ENCODE measurements at regions not wholly inside any gene's neighbourhood (a gene's known extent, or its start where the extent isn't known, plus 50 kb on each side); places are given as distances from the start of the nearest gene placed in this dataset.

GRCh38 chr2:62370321-62371250 is 135.4 kb downstream of the TMEM17 start:
- Mint-ChIP-seq H3K36me3 (ENCODE audit: low read depth) (no peaks in the 10 kb centered on the region), H3K27me3 (ENCODE audit: low read depth) (no peaks in the 10 kb centered on the region), H3K4me1 (ENCODE audit: low read depth) (no peaks in the 10 kb centered on the region), H3K27ac (no peak overlapping the region), H3K4me3 (no peak overlapping the region), H3K9me3 (peaks cover 9% of the 10 kb centered on the region)

- H3K36me3 Mint-ChIP-seq (ENCODE audit: low read depth): no peaks in the 10 kb centered on the region
- H3K4me3 Mint-ChIP-seq: no peak overlapping the region
- no peaks in the 10 kb centered on the region for H3K27me3 Mint-ChIP-seq (ENCODE audit: low read depth)
- peaks cover 9% of the 10 kb centered on the region for H3K9me3 Mint-ChIP-seq
- no peaks in the 10 kb centered on the region for H3K4me1 Mint-ChIP-seq (ENCODE audit: low read depth)
- H3K27ac Mint-ChIP-seq: no peak overlapping the region
These were observed 136.3 kb downstream of the TMEM17 start for GRCh38 chr2:62369541-62370202.

DNA sequence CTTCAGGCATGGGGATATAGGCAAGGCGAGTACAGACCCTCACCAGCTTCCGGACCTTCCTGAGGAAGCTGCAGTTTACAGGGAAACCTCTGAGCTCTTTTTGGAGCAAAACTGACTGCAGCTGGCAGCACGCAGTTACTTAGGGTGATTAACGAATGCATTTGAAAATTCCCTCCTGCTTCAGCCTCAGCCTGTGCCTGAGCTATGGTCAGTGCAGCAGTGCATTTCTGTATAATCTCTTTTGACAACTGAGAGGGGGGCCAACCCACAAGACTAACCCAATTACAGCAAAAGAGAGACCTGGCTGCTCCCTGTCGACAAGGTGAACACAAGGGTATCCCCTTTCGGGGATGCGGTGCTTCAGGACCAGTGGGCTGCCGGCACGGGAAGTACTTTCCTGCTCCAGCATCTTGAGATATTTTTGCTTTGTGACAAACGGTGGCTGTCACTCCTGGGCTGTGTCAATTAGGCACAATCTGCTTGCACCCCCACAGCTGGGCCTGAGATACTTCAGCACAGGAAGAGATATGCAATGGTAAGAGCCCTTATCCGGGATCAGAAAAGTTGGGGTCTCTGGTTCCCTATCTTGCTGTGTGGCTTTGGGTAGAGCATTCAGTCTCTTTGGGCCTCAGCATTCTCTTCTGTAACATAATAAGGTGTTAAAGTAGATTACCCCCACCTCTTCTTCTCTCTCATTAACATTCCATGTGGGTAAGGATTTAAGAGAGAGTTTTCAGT is 141.0 kb downstream of the TMEM17 start:
- peaks cover 4% of the 10 kb centered on the region for H3K9me3 Mint-ChIP-seq
- H3K4me3 Mint-ChIP-seq: no peak overlapping the region
- no peak overlapping the region for H3K27ac Mint-ChIP-seq
- H3K36me3 Mint-ChIP-seq (ENCODE audit: low read depth): no peaks in the 10 kb centered on the region
- H3K4me1 Mint-ChIP-seq (ENCODE audit: low read depth): no peaks in the 10 kb centered on the region
- no peaks in the 10 kb centered on the region for H3K27me3 Mint-ChIP-seq (ENCODE audit: low read depth)

- Mint-ChIP-seq H3K4me3 (no peak overlapping the region), H3K4me1 (ENCODE audit: low read depth) (no peaks in the 10 kb centered on the region), H3K36me3 (ENCODE audit: low read depth) (no peaks in the 10 kb centered on the region), H3K27me3 (ENCODE audit: low read depth) (no peaks in the 10 kb centered on the region), H3K9me3 (peaks cover 4% of the 10 kb centered on the region), H3K27ac (no peak overlapping the region)
These were observed 142.8 kb downstream of the TMEM17 start for GRCh38 chr2:62363166-62363565.

- Mint-ChIP-seq H3K27ac (no peak overlapping the region), H3K36me3 (ENCODE audit: low read depth) (no peaks in the 10 kb centered on the region), H3K27me3 (ENCODE audit: low read depth) (no peaks in the 10 kb centered on the region), H3K4me3 (no peak overlapping the region), H3K4me1 (ENCODE audit: low read depth) (no peaks in the 10 kb centered on the region), H3K9me3 (peaks cover 4% of the 10 kb centered on the region)
These were observed 143.4 kb downstream of the TMEM17 start for GRCh38 chr2:62362561-62362960.

DNA sequence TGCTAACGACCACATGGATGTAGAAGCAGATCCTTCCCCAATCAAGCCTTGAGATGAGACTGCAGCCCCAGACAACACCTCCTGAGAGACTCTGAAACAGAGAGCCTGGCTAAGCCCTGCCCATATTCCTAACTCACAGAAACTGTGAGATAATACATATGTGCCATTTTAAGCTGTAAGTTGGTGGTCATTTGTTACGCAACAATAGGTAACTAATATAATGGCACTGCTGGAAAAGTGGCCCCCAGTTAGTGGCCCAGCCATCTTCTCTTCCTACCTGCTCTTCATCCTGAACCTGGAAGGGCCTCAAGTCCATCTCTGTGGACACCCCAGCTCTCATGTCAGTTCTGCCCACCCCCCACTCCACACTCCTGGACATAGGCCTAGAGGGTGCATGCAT is 144.0 kb downstream of the TMEM17 start:
- no peak overlapping the region for H3K27ac Mint-ChIP-seq
- no peaks in the 10 kb centered on the region for H3K27me3 Mint-ChIP-seq (ENCODE audit: low read depth)
- H3K4me3 Mint-ChIP-seq: no peak overlapping the region
- H3K36me3 Mint-ChIP-seq (ENCODE audit: low read depth): no peaks in the 10 kb centered on the region
- H3K9me3 Mint-ChIP-seq: peaks cover 4% of the 10 kb centered on the region
- H3K4me1 Mint-ChIP-seq (ENCODE audit: low read depth): no peaks in the 10 kb centered on the region

DNA sequence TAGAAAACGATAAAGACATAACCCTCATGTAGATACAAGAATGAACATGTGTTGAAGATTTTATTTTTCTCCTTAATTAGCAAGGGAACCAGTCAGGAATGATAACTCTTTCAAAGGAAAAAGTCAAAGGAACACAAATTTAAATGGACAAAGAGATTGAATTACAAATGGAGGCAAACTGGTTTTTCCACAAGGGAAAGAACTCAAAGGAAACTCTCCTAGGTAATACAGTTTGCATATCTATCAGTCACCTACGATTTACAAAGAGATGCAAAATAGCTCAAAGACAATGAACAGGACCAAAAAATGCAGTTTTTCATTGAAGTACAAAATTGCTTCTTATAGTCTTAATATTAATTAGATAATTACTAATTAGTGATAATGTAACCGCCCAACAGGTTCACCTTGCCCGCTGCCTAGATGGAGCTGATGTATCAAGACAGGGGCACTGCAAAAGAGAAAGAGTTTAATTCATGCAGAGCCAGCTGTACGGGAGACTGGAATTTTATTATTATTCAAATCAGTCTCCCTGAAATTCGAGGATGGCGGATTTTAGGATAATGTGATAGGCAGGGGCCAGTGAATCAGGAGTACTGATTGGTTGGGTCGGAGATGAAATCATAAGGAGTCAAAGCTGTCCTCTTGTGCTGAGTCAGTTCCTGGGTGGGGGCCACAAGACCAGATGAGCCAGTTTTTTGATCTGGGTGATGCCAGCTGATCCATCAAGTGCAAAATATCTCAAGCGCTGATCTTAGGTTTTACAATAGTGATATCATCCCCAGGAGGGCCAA is 151.0 kb downstream of the TMEM17 start:
- Mint-ChIP-seq H3K36me3 (ENCODE audit: low read depth) (no peaks in the 10 kb centered on the region), H3K4me1 (ENCODE audit: low read depth) (no peaks in the 10 kb centered on the region), H3K27ac (no peak overlapping the region), H3K9me3 (peaks cover 8% of the 10 kb centered on the region), H3K27me3 (ENCODE audit: low read depth) (no peaks in the 10 kb centered on the region), H3K4me3 (no peak overlapping the region)

DNA sequence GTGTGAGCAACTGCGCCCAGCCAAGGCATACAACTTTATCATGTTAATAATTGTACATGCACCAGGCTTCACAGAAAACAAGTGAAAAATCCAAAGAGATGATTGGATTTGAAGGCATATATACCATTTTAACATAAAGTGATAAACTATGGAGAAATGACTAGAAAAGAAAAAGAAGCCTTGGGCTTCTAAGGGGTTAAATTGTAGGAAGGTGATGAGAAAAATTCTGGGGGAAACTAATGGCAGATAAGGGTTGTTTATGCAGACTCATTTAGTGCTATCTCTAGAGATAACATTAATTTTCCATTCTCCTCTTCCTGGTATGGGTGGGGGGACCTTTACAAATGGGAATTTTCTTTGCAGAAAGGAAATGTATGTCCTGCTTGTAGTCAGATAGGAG is 154.0 kb downstream of the TMEM17 start:
- no peaks in the 10 kb centered on the region for H3K27me3 Mint-ChIP-seq (ENCODE audit: low read depth)
- H3K27ac Mint-ChIP-seq: no peak overlapping the region
- H3K4me3 Mint-ChIP-seq: no peak overlapping the region
- peaks cover 8% of the 10 kb centered on the region for H3K9me3 Mint-ChIP-seq
- H3K36me3 Mint-ChIP-seq (ENCODE audit: low read depth): no peaks in the 10 kb centered on the region
- no peaks in the 10 kb centered on the region for H3K4me1 Mint-ChIP-seq (ENCODE audit: low read depth)

DNA sequence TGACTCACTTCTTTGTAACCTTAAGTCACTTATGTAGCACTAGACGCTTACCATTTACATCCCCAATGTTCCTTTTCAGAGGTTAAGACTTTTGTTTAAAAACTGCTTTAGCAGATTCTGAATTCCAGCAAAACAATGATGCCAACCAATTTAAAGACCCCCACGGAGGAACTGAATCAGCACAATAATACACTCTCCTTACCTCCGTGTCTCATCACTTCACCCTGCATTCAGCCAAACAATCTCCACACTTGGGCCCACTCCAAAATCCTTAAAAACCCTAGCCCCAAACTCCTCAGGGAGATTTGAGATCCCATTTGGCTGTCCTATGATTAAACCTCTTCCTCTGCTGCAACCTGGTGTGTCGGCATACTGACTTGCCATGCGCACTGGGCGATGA is 153.9 kb downstream of the B3GNT2 start:
- H3K36me3 Mint-ChIP-seq (ENCODE audit: low read depth): no peaks in the 10 kb centered on the region

GRCh38 chr2:62348700-62349099 is 152.8 kb downstream of the B3GNT2 start:
- H3K27me3 Mint-ChIP-seq (ENCODE audit: low read depth): no peaks in the 10 kb centered on the region
- no peaks in the 10 kb centered on the region for H3K36me3 Mint-ChIP-seq (ENCODE audit: low read depth)
- H3K27ac Mint-ChIP-seq: no peak overlapping the region
- H3K4me1 Mint-ChIP-seq (ENCODE audit: low read depth): no peaks in the 10 kb centered on the region
- no peak overlapping the region for H3K4me3 Mint-ChIP-seq
- H3K9me3 Mint-ChIP-seq: peaks cover 8% of the 10 kb centered on the region

More for the DNA sequence above, 153.9 kb downstream of the B3GNT2 start:
- Mint-ChIP-seq H3K27me3 (ENCODE audit: low read depth) (no peaks in the 10 kb centered on the region), H3K4me3 (no peak overlapping the region), H3K4me1 (ENCODE audit: low read depth) (no peaks in the 10 kb centered on the region), H3K27ac (no peak overlapping the region), H3K9me3 (peaks cover 8% of the 10 kb centered on the region)

DNA sequence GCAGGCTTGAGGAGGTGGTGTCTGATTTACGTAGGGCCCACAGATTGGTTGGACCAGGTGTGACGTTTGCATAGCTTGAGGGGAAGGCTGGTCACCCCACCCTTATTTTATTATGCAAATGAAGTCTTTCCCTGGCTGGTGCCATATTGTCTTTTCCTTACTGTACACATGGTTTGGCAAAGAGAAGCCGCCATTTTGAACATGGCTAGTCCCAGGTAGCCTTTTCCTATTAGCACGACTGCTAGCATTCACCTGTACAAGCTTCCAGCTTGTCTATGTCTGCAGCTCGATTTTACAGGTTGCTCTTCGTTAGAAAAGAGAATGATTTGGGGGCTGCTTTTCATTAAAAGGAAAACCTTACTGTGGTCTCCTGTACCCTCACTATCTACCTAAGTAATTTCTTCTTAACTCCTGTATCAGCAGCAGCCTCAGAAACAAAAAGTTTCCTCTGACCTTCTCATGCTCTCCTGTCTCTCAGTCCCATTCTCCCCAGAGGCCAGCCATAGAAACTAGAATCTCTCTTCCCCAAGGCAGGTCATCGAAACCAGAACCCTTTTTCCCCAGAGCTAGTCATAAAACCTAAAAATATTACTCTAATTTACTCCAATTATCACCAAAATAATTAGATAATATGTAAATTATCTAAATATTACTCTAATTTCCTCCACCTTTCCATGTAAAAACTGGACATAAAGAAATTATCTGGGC is 151.8 kb downstream of the B3GNT2 start:
- H3K27ac Mint-ChIP-seq: no peak overlapping the region
- H3K4me1 Mint-ChIP-seq (ENCODE audit: low read depth): no peaks in the 10 kb centered on the region
- H3K4me3 Mint-ChIP-seq: no peak overlapping the region
- H3K27me3 Mint-ChIP-seq (ENCODE audit: low read depth): no peaks in the 10 kb centered on the region
- no peaks in the 10 kb centered on the region for H3K36me3 Mint-ChIP-seq (ENCODE audit: low read depth)
- H3K9me3 Mint-ChIP-seq: peaks cover 8% of the 10 kb centered on the region

DNA sequence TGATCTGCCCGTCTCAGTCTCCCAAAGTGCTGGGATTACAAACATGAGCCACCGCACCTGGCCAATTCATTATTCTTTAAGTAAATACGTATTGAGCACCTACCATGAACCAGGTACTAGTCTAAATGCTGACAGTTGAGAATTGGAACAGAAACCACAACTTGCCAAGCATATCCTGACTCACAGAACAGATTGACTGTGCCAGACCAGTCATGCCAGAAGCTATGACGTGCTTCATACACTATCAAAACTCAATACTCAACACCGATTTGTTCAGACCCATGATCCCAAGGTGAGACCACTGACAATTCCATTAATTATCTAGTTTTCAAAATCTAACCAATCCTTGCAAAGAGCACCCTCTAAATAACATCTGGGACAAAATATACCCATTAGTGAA is 148.6 kb downstream of the B3GNT2 start:
- no peak overlapping the region for H3K4me3 Mint-ChIP-seq
- no peaks in the 10 kb centered on the region for H3K9me3 Mint-ChIP-seq
- H3K4me1 Mint-ChIP-seq (ENCODE audit: low read depth): no peaks in the 10 kb centered on the region
- no peaks in the 10 kb centered on the region for H3K36me3 Mint-ChIP-seq (ENCODE audit: low read depth)
- H3K27me3 Mint-ChIP-seq (ENCODE audit: low read depth): no peaks in the 10 kb centered on the region
- no peak overlapping the region for H3K27ac Mint-ChIP-seq

- Mint-ChIP-seq H3K27ac (no peak overlapping the region), H3K4me3 (no peak overlapping the region), H3K4me1 (ENCODE audit: low read depth) (no peaks in the 10 kb centered on the region), H3K27me3 (ENCODE audit: low read depth) (no peaks in the 10 kb centered on the region), H3K9me3 (no peaks in the 10 kb centered on the region), H3K36me3 (ENCODE audit: low read depth) (no peaks in the 10 kb centered on the region)
These were observed 147.9 kb downstream of the B3GNT2 start for GRCh38 chr2:62343636-62344337.
